ENCODE measurements at regions not wholly inside any gene's neighbourhood (a gene's known extent, or its start where the extent isn't known, plus 50 kb on each side); places are given as distances from the start of the nearest gene placed in this dataset.

GRCh38 chr14:28407031-28407825, 359.4 kb upstream of the FOXG1 start:
- 34 to 63% (median 40%) methylated on average over 3 of the region's 3 CpGs for WGBS, 3 donors
- no peak overlapping the region for H3K4me3 ChIP-seq (ENCODE audit: low read depth in 1 of 3, low read length in 3 of 3)
- no peaks in the 10 kb centered on the region for H3K36me3 ChIP-seq (ENCODE audit: control insufficient read depth in 3 of 3, insufficient read depth in 2 of 3, low read depth in 1 of 3, low read length in 3 of 3)
- peaks cover 0 to 4% of the 10 kb centered on the region in 2 donors for H3K9me3 ChIP-seq (ENCODE audit: control insufficient read depth in 2 of 2, insufficient read depth in 1 of 2, low read depth in 1 of 2, low read length in 1 of 2)
- H3K4me1 ChIP-seq (ENCODE audit: control insufficient read depth in 3 of 3, insufficient read depth in 2 of 3, low read depth in 1 of 3, low read length in 2 of 3), result no peaks in the 10 kb centered on the region
- DNase-seq (no peak), FAIRE-seq (no peak)
- no peak overlapping the region for H3K27ac ChIP-seq (ENCODE audit: low read depth in 1 of 3, low read length in 2 of 3)
- H3K27me3 ChIP-seq (ENCODE audit: control insufficient read depth in 3 of 3, insufficient read depth in 3 of 3, low read length in 3 of 3), result no peaks in the 10 kb centered on the region

- H3K36me3 ChIP-seq (ENCODE audit: control insufficient read depth in 3 of 3, insufficient read depth in 2 of 3, low read depth in 1 of 3, low read length in 3 of 3), result no peaks in the 10 kb centered on the region
- FAIRE-seq (no peak), DNase-seq (no peak)
- H3K4me3 ChIP-seq (ENCODE audit: low read depth in 1 of 3, low read length in 3 of 3), result no peak overlapping the region
- H3K4me1 ChIP-seq (ENCODE audit: control insufficient read depth in 3 of 3, insufficient read depth in 2 of 3, low read depth in 1 of 3, low read length in 2 of 3), result no peaks in the 10 kb centered on the region
- 67 to 72% (median 68%) methylated on average over 3 of the region's 3 CpGs for WGBS, 3 donors
- H3K9me3 ChIP-seq (ENCODE audit: control insufficient read depth in 2 of 2, insufficient read depth in 1 of 2, low read depth in 1 of 2, low read length in 1 of 2), result peaks cover 0 to 4% of the 10 kb centered on the region in 2 donors
- no peaks in the 10 kb centered on the region for H3K27me3 ChIP-seq (ENCODE audit: control insufficient read depth in 3 of 3, insufficient read depth in 3 of 3, low read length in 3 of 3)
- no peak overlapping the region for H3K27ac ChIP-seq (ENCODE audit: low read depth in 1 of 3, low read length in 2 of 3)
Observed at GRCh38 chr14:28407996-28408395, 358.6 kb upstream of the FOXG1 start.

- 42 to 80% (median 68%) methylated on average over 3 of the region's 3 CpGs for WGBS, 3 donors
- H3K4me3 ChIP-seq (ENCODE audit: low read depth in 1 of 3, low read length in 3 of 3), result no peak overlapping the region
- no peaks in the 10 kb centered on the region for H3K27me3 ChIP-seq (ENCODE audit: control insufficient read depth in 3 of 3, insufficient read depth in 3 of 3, low read length in 3 of 3)
- no peaks in the 10 kb centered on the region for H3K4me1 ChIP-seq (ENCODE audit: control insufficient read depth in 3 of 3, insufficient read depth in 2 of 3, low read depth in 1 of 3, low read length in 2 of 3)
- no peaks in the 10 kb centered on the region for H3K36me3 ChIP-seq (ENCODE audit: control insufficient read depth in 3 of 3, insufficient read depth in 2 of 3, low read depth in 1 of 3, low read length in 3 of 3)
- FAIRE-seq, result no peak
- H3K27ac ChIP-seq (ENCODE audit: low read depth in 1 of 3, low read length in 2 of 3), result no peak overlapping the region
- H3K9me3 ChIP-seq (ENCODE audit: control insufficient read depth in 2 of 2, insufficient read depth in 1 of 2, low read depth in 1 of 2, low read length in 1 of 2), result peaks cover 0 to 10% of the 10 kb centered on the region in 2 donors
- DNase-seq, result no peak
Observed at GRCh38 chr14:28412077-28412476, 354.5 kb upstream of the FOXG1 start.

- no peak for DNase-seq
- H3K4me3 ChIP-seq (ENCODE audit: low read depth in 1 of 3, low read length in 3 of 3), result no peak overlapping the region
- FAIRE-seq, result no peak
- no peaks in the 10 kb centered on the region for H3K4me1 ChIP-seq (ENCODE audit: control insufficient read depth in 3 of 3, insufficient read depth in 2 of 3, low read depth in 1 of 3, low read length in 2 of 3)
- H3K9me3 ChIP-seq (ENCODE audit: control insufficient read depth in 2 of 2, insufficient read depth in 1 of 2, low read depth in 1 of 2, low read length in 1 of 2), result peaks cover 0 to 7% of the 10 kb centered on the region in 2 donors
- H3K27me3 ChIP-seq (ENCODE audit: control insufficient read depth in 3 of 3, insufficient read depth in 3 of 3, low read length in 3 of 3), result no peaks in the 10 kb centered on the region
- H3K27ac ChIP-seq (ENCODE audit: low read depth in 1 of 3, low read length in 2 of 3), result no peak overlapping the region
- H3K36me3 ChIP-seq (ENCODE audit: control insufficient read depth in 3 of 3, insufficient read depth in 2 of 3, low read depth in 1 of 3, low read length in 3 of 3), result no peaks in the 10 kb centered on the region
Observed at GRCh38 chr14:28426960-28427359, 339.6 kb upstream of the FOXG1 start.

GRCh38 chr14:28436821-28437220, 329.8 kb upstream of the FOXG1 start:
- FAIRE-seq (no peak), DNase-seq (no peak)
- Histone ChIP-seq H3K9me3 (ENCODE audit: control insufficient read depth in 2 of 2, insufficient read depth in 1 of 2, low read depth in 1 of 2, low read length in 1 of 2) (peaks cover 0 to 17% of the 10 kb centered on the region in 2 donors), H3K4me1 (ENCODE audit: control insufficient read depth in 3 of 3, insufficient read depth in 2 of 3, low read depth in 1 of 3, low read length in 2 of 3) (no peaks in the 10 kb centered on the region), H3K4me3 (ENCODE audit: low read depth in 1 of 3, low read length in 3 of 3) (no peak overlapping the region), H3K36me3 (ENCODE audit: control insufficient read depth in 3 of 3, insufficient read depth in 2 of 3, low read depth in 1 of 3, low read length in 3 of 3) (no peaks in the 10 kb centered on the region), H3K27ac (ENCODE audit: low read depth in 1 of 3, low read length in 2 of 3) (no peak overlapping the region), H3K27me3 (ENCODE audit: control insufficient read depth in 3 of 3, insufficient read depth in 3 of 3, low read length in 3 of 3) (no peaks in the 10 kb centered on the region)
- 59 to 66% (median 65%) methylated on average over 2 of the region's 2 CpGs for WGBS, 3 donors

GRCh38 chr14:28461389-28461788, 305.2 kb upstream of the FOXG1 start:
- Histone ChIP-seq H3K27ac (ENCODE audit: low read depth in 1 of 3, low read length in 2 of 3) (no peak overlapping the region), H3K9me3 (ENCODE audit: control insufficient read depth in 2 of 2, insufficient read depth in 1 of 2, low read depth in 1 of 2, low read length in 1 of 2) (no peaks in the 10 kb centered on the region), H3K4me1 (ENCODE audit: control insufficient read depth in 3 of 3, insufficient read depth in 2 of 3, low read depth in 1 of 3, low read length in 2 of 3) (no peaks in the 10 kb centered on the region), H3K4me3 (ENCODE audit: low read depth in 1 of 3, low read length in 3 of 3) (no peak overlapping the region), H3K27me3 (ENCODE audit: control insufficient read depth in 3 of 3, insufficient read depth in 3 of 3, low read length in 3 of 3) (no peaks in the 10 kb centered on the region), H3K36me3 (ENCODE audit: control insufficient read depth in 3 of 3, insufficient read depth in 2 of 3, low read depth in 1 of 3, low read length in 3 of 3) (no peaks in the 10 kb centered on the region)
- WGBS, 3 donors, result 52 to 66% (median 55%) methylated on average over 7 of the region's 7 CpGs
- FAIRE-seq (no peak), DNase-seq (no peak)

GRCh38 chr14:28467611-28468010, 299.0 kb upstream of the FOXG1 start:
- no peaks in the 10 kb centered on the region for H3K36me3 ChIP-seq (ENCODE audit: control insufficient read depth in 3 of 3, insufficient read depth in 2 of 3, low read depth in 1 of 3, low read length in 3 of 3)
- no peak for FAIRE-seq
- WGBS, 3 donors, result 90 to 95% (median 93%) methylated on average over 4 of the region's 4 CpGs
- H3K9me3 ChIP-seq (ENCODE audit: control insufficient read depth in 2 of 2, insufficient read depth in 1 of 2, low read depth in 1 of 2, low read length in 1 of 2), result peaks cover 4 to 7% of the 10 kb centered on the region in 2 donors
- DNase-seq, result no peak
- H3K4me1 ChIP-seq (ENCODE audit: control insufficient read depth in 3 of 3, insufficient read depth in 2 of 3, low read depth in 1 of 3, low read length in 2 of 3), result no peaks in the 10 kb centered on the region
- H3K27ac ChIP-seq (ENCODE audit: low read depth in 1 of 3, low read length in 2 of 3), result no peak overlapping the region
- H3K4me3 ChIP-seq (ENCODE audit: low read depth in 1 of 3, low read length in 3 of 3), result no peak overlapping the region
- no peaks in the 10 kb centered on the region for H3K27me3 ChIP-seq (ENCODE audit: control insufficient read depth in 3 of 3, insufficient read depth in 3 of 3, low read length in 3 of 3)

- H3K4me1 ChIP-seq (ENCODE audit: control insufficient read depth in 3 of 3, insufficient read depth in 2 of 3, low read depth in 1 of 3, low read length in 2 of 3), result no peaks in the 10 kb centered on the region
- no peak overlapping the region for H3K27ac ChIP-seq (ENCODE audit: low read depth in 1 of 3, low read length in 2 of 3)
- DNase-seq (no peak), FAIRE-seq (no peak)
- 40 to 46% (median 43%) methylated on average over 2 of the region's 2 CpGs for WGBS, 3 donors
- no peaks in the 10 kb centered on the region for H3K27me3 ChIP-seq (ENCODE audit: control insufficient read depth in 3 of 3, insufficient read depth in 3 of 3, low read length in 3 of 3)
- H3K36me3 ChIP-seq (ENCODE audit: control insufficient read depth in 3 of 3, insufficient read depth in 2 of 3, low read depth in 1 of 3, low read length in 3 of 3), result no peaks in the 10 kb centered on the region
- H3K4me3 ChIP-seq (ENCODE audit: low read depth in 1 of 3, low read length in 3 of 3), result no peak overlapping the region
- peaks cover 4 to 7% of the 10 kb centered on the region in 2 donors for H3K9me3 ChIP-seq (ENCODE audit: control insufficient read depth in 2 of 2, insufficient read depth in 1 of 2, low read depth in 1 of 2, low read length in 1 of 2)
Observed at GRCh38 chr14:28468191-28469151, 298.1 kb upstream of the FOXG1 start.
